ENCODE measurements at regions not wholly inside any gene's neighbourhood (a gene's known extent, or its start where the extent isn't known, plus 50 kb on each side); places are given as distances from the start of the nearest gene placed in this dataset.
"Not testable (repeated sequence)": the region's sequence is repeated elsewhere in the genome, so short reads cannot be mapped to it uniquely, and the experiment has no call there.

DNA sequence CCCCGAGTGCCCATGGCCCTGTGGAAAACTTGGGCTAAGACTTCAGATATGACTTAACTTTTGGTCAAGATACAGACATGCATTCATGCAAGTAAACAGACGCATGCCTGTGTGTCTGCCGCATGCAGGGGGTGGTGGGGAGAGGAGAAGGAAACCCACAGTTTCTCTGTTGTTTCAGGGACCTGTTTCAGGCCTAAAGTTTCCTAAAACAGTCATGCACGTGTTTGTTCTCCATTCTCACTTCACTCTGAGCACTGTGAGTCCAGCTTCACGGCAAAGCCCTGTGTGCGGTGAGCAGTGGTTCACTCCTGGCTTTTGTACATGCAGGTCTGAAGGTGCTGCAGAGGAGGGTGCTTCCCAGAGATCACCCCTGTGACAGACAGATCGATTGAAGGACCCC is 158.7 kb downstream of the FOXL1 start:
- H3K4me3 ChIP-seq: no peak overlapping the region
- no peaks in the 10 kb centered on the region for H4K20me1 ChIP-seq (ENCODE audit: insufficient read depth, poor library complexity, severe bottlenecking)
- 77% methylated on average over 7 of the region's 7 CpGs for WGBS (ENCODE audit: low lambda C conversion rate, missing lambda C conversion rate)
- H3K9me2 ChIP-seq (replicated peaks; ENCODE audit: insufficient read depth): no peaks in the 10 kb centered on the region
- H2AFZ ChIP-seq: no peak overlapping the region
- no peaks in the 10 kb centered on the region for H3K9me3 ChIP-seq (ENCODE audit: low read depth)
- no peaks in the 10 kb centered on the region for H3K36me3 ChIP-seq (replicated peaks; ENCODE audit: insufficient read depth, low read depth)
- H3K4me2 ChIP-seq: no peak overlapping the region
- TF ChIP-seq EZH2 (IDR thresholded peaks at IDR 0.05; ENCODE audit: borderline replicate concordance) (no peak), EZH2phosphoT487 (IDR thresholded peaks at IDR 0.05; ENCODE audit: low read depth, severe bottlenecking, unreplicated experiment) (no peak)
- TF ChIP-seq, protein P1, sequence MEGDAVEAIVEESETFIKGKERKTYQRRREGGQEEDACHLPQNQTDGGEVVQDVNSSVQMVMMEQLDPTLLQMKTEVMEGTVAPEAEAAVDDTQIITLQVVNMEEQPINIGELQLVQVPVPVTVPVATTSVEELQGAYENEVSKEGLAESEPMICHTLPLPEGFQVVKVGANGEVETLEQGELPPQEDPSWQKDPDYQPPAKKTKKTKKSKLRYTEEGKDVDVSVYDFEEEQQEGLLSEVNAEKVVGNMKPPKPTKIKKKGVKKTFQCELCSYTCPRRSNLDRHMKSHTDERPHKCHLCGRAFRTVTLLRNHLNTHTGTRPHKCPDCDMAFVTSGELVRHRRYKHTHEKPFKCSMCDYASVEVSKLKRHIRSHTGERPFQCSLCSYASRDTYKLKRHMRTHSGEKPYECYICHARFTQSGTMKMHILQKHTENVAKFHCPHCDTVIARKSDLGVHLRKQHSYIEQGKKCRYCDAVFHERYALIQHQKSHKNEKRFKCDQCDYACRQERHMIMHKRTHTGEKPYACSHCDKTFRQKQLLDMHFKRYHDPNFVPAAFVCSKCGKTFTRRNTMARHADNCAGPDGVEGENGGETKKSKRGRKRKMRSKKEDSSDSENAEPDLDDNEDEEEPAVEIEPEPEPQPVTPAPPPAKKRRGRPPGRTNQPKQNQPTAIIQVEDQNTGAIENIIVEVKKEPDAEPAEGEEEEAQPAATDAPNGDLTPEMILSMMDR (IDR thresholded peaks at IDR 0.05; ENCODE audit: poor library complexity): no peak
- no peak overlapping the region for H3K27ac ChIP-seq
- DNase-seq (ENCODE audit: low spot score): no peak
- H3K4me1 ChIP-seq (ENCODE audit: insufficient read depth): peaks cover 3% of the 10 kb centered on the region
- H3K27me3 ChIP-seq: peaks cover 32% of the 10 kb centered on the region
- H3K79me2 ChIP-seq: no peaks in the 10 kb centered on the region

DNA sequence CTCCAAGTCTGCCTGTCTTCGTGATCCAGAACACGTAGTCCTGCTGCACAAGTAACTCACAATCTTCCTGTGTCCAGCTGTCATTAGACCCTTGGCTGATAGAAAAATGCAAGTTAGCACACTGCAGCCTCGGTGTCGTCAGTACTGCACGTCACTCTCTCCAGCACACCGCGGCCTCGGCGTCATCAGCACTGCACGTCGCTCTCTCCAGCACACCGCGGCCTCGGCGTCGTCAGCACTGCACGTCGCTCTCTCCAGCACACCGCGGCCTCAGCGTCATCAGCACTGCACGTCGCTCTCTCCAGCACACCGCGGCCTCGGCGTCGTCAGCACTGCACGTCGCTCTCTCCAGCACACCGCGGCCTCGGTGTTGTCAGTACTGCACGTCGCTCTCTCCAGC is 160.0 kb downstream of the FOXL1 start:
- H4K20me1 ChIP-seq (ENCODE audit: insufficient read depth, poor library complexity, severe bottlenecking); H3K9me3 ChIP-seq (ENCODE audit: low read depth); H3K4me3 ChIP-seq; H3K4me2 ChIP-seq; H3K36me3 ChIP-seq (replicated peaks; ENCODE audit: insufficient read depth, low read depth); H3K79me2 ChIP-seq; DNase-seq (ENCODE audit: low spot score); H3K9me2 ChIP-seq (replicated peaks; ENCODE audit: insufficient read depth); H3K27ac ChIP-seq; H2AFZ ChIP-seq; H3K4me1 ChIP-seq (ENCODE audit: insufficient read depth): not testable (repeated sequence)
- 91% methylated on average over 18 of the region's 35 CpGs for WGBS (ENCODE audit: low lambda C conversion rate, missing lambda C conversion rate)
- peaks cover 20% of the 10 kb centered on the region for H3K27me3 ChIP-seq

DNA sequence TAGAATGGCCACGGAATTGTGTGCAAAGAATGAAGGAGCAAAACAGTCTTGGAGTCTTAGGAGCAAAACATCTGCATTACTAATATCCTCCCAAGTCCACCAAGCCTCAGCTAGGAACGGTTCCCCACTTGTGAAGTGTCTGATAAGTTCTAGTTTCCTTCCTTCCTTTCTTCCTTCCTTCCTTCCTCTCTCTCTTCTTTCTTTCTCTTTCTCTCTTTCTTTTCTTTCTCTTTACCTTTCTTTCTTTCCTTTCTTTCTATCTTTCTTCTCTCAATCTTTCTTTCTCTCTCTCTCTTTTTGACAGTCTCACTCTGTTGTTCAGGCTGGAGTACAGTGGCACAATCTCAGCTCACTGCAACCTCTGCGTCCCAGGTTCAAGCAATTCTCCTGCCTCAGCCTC is 160.8 kb downstream of the FOXL1 start:
- Histone ChIP-seq H3K9me2 (replicated peaks; ENCODE audit: insufficient read depth) (no peaks in the 10 kb centered on the region), H4K20me1 (ENCODE audit: insufficient read depth, poor library complexity, severe bottlenecking) (no peaks in the 10 kb centered on the region), H3K4me2 (no peak overlapping the region), H3K79me2 (no peaks in the 10 kb centered on the region), H3K27ac (no peak overlapping the region), H3K36me3 (replicated peaks; ENCODE audit: insufficient read depth, low read depth) (no peaks in the 10 kb centered on the region), H3K4me3 (no peak overlapping the region), H3K9me3 (ENCODE audit: low read depth) (no peaks in the 10 kb centered on the region), H3K4me1 (ENCODE audit: insufficient read depth) (peaks cover 3% of the 10 kb centered on the region), H2AFZ (no peak overlapping the region), H3K27me3 (peaks cover 11% of the 10 kb centered on the region)
- WGBS (ENCODE audit: low lambda C conversion rate, missing lambda C conversion rate): 95% methylated on average over 3 of the region's 3 CpGs
- no peak for DNase-seq (ENCODE audit: low spot score)
- TF ChIP-seq, protein P1 (IDR thresholded peaks at IDR 0.05; ENCODE audit: poor library complexity): no peak
- TF ChIP-seq EZH2phosphoT487 (IDR thresholded peaks at IDR 0.05; ENCODE audit: low read depth, severe bottlenecking, unreplicated experiment) (no peak), EZH2 (IDR thresholded peaks at IDR 0.05; ENCODE audit: borderline replicate concordance) (no peak)

DNA sequence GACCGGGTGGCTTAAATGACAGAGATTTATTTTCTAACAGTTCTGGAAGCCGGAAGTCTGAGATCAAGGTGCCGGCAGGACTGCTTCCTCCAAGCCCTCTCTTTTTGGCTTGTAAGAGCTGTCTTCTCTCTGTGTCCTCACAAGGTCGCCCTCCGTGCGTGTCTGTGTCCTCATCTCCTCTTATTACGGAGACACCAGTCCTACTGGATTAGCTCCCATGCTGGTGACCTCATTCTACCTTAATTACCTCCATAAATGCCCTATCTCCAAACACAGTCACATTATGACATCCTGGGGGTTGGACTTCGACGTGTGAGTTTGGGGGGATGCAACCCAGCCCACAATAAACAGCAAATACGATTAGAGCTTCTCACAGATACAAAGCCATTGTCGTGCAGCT is 161.5 kb downstream of the FOXL1 start:
- TF ChIP-seq EZH2 (IDR thresholded peaks at IDR 0.05; ENCODE audit: borderline replicate concordance) (no peak), EZH2phosphoT487 (IDR thresholded peaks at IDR 0.05; ENCODE audit: low read depth, severe bottlenecking, unreplicated experiment) (no peak)
- TF ChIP-seq, protein P1 (IDR thresholded peaks at IDR 0.05; ENCODE audit: poor library complexity): no peak
- H3K27me3 ChIP-seq: peaks cover 8% of the 10 kb centered on the region

More for the DNA sequence above, 161.5 kb downstream of the FOXL1 start:
- no peak overlapping the region for H3K27ac ChIP-seq
- H3K9me2 ChIP-seq (replicated peaks; ENCODE audit: insufficient read depth): no peaks in the 10 kb centered on the region
- H3K4me3 ChIP-seq: no peak overlapping the region
- no peaks in the 10 kb centered on the region for H4K20me1 ChIP-seq (ENCODE audit: insufficient read depth, poor library complexity, severe bottlenecking)
- DNase-seq (ENCODE audit: low spot score): peak; percentile 29
- H3K4me1 ChIP-seq (ENCODE audit: insufficient read depth): peaks cover 3% of the 10 kb centered on the region
- WGBS (ENCODE audit: low lambda C conversion rate, missing lambda C conversion rate): 64% methylated on average over 11 of the region's 11 CpGs
- H3K36me3 ChIP-seq (replicated peaks; ENCODE audit: insufficient read depth, low read depth): no peaks in the 10 kb centered on the region
- H3K4me2 ChIP-seq: no peak overlapping the region
- H3K79me2 ChIP-seq: no peaks in the 10 kb centered on the region
- no peaks in the 10 kb centered on the region for H3K9me3 ChIP-seq (ENCODE audit: low read depth)
- no peak overlapping the region for H2AFZ ChIP-seq

All from hepatocyte (in vitro differentiated cells).